ENCODE measurements at regions not wholly inside any gene's neighbourhood (a gene's known extent, or its start where the extent isn't known, plus 50 kb on each side); places are given as distances from the start of the nearest gene placed in this dataset.
A peak's percentile ranks its signal among the peaks of the same experiment; 100 is the strongest.

DNA sequence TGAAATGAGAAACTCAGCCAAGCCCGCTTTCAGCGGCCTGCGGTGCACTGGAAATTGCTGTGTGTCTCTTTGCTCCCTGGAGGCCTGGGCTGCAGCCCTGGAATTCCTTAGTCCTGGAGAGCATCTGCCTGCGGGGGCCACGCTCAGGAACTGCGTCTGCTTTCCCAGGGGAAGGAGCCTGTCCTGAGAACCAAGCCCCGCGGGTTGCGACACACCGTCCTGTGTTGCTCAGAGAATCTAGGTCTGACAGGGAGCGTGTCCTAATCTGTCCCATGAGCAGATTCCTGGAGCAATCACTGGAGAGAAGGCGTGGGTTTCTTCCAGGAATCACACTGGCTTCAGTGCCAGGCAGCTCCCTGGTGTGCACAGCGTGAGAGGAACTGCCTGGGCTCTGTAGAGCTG is 708.1 kb downstream of the BRD1 start:
- DNase-seq (ENCODE audit: low spot score), result peak; percentile 40

GRCh38 chr22:49118065-49118464 is 709.6 kb downstream of the BRD1 start:
- DNase-seq (ENCODE audit: low spot score), result no peak

- DNase-seq (ENCODE audit: low spot score), result no peak
These were observed 710.2 kb downstream of the BRD1 start for GRCh38 chr22:49117486-49117885.

DNA sequence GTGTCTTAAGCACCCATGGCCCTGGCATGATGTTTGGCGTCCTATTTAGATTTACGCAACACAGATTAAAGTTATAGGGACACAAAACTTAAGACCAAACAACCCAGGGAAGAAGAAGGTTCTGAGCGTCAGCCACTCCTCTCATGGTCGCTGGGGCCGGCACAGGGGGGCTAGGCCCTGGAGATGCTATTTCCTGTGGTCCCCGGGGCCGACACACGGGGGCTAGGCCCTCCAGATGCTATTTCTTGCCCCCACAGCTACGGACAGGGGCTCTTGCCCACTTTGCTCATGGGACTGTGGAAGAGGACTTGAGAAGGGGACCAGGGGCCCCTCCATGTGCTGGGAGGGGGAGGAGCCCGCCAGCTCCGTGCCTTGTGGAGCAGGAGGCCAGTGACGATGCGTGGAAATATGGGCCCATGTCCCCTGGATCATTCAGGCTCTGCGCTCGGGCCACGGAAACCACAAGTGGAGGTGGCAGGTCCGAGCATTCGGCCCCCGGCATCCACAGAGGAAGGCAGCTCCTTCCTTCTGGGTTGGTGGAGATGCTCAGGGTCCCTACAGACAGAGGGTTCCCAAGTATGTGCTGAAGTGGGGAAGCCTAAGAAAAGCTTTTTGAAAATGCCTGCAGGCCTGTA is 711.1 kb downstream of the BRD1 start:
- DNase-seq (ENCODE audit: low spot score), result no peak

- no peak for DNase-seq (ENCODE audit: low spot score)
These were observed 711.7 kb downstream of the BRD1 start for GRCh38 chr22:49116021-49116420.

- DNase-seq (ENCODE audit: low spot score), result no peak
These were observed 712.5 kb downstream of the BRD1 start for GRCh38 chr22:49115197-49115596.

- DNase-seq (ENCODE audit: low spot score), result no peak
These were observed 713.9 kb downstream of the BRD1 start for GRCh38 chr22:49113758-49114157.

GRCh38 chr22:49112661-49113626 is 714.7 kb downstream of the BRD1 start:
- DNase-seq (ENCODE audit: low spot score), result no peak

DNA sequence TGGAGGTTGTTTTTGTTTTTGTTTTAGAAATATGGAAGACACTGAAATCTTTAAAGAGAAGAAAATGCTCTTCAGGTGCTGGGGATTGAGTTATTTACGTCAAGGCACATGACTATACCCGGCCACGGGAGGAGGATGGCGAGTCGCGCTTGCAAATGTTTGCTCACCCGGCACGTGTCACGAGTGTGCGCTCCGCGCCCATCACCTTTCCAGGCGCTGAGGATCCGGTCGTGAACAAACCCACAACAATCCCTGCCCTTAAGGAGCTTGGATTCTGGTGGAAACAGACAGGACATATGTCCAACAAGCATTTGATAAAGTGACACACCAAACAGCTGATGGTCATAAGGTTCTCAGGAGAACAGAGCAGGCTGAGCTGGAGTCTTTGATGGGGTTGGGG is 715.5 kb downstream of the BRD1 start:
- DNase-seq (ENCODE audit: low spot score), result no peak

DNA sequence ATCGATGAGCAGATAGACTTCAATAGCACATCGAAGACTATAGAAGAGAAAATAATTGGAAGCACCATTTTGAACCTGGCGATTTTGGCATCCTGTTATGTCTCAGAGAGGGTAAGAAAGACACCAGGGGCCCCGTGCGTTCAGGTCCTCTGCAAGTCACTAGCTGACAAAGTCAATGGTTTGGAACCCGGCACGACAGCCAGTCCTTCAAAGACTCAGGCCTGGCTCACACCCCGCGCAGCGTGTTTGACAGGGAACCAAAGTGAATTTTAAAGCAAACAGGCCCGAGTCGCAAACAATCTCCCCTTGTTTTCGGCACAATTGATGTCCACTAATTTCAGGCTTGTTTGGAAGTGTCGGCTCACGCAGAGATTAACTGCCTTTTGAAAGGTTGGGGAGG is 716.6 kb downstream of the BRD1 start:
- DNase-seq (ENCODE audit: low spot score), result no peak

- no peak for DNase-seq (ENCODE audit: low spot score)
These were observed 718.9 kb downstream of the BRD1 start for GRCh38 chr22:49108636-49109315.

GRCh38 chr22:49107961-49108530 is 719.6 kb downstream of the BRD1 start:
- no peak for DNase-seq (ENCODE audit: low spot score)

DNA sequence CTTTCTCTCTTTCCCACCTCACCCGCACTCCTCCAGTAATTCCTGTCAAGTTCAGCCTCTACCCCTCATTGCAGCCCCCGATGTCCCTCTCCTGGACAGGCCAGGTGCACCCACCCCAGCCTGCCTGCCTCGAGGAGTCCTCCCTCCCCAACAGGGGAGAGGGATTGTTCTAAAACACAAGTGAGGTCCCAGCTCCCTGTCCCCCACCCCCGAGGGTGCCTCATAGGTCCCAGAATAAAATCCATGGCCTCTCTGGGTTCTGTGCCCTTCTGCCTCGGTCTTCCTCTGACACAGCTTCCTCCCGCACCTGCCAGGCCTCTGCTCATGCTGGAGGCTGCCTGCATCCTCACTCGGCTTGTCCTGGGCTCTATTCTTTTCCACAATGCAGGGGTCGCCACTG is 720.1 kb downstream of the BRD1 start:
- DNase-seq (ENCODE audit: low spot score), result no peak

- DNase-seq (ENCODE audit: low spot score), result no peak
These were observed 720.9 kb downstream of the BRD1 start for GRCh38 chr22:49106842-49107152.

DNA sequence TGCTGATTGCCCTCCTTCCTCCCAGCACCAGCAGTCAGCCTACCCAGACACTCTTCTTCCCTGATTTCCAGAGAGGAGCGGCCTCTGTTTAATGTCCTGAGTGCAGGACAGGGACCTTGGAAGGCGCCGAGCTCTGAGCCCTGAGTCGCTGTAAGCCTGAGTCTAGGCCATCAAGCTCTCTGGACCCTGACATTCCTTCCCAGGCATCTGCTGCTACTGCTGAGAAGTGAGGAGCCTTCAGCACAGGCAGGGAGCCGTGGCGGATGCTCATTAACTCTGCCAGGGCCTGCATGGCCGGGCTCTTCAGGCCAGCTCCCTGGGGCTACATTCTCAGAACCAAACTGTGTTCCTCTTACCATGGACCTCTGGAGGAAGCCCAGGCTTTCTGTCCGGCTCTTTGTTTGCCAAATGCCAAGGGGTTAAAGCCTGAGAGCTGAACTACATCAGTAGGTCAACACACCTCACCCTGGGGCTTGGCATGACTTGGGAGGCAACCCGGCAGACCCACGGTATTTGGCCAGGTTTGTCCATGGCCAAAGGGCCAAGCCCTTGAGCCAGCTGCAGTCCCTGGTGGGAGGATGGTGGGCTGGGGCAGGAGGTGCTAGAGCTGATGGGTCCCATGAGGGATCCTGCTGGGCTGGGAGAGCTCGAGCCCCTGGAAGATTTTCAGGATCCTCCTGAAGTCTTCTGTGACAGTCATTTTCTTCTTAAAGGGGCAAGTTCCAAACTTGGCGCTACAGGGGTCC is 721.4 kb downstream of the BRD1 start:
- no peak for DNase-seq (ENCODE audit: low spot score)

DNA sequence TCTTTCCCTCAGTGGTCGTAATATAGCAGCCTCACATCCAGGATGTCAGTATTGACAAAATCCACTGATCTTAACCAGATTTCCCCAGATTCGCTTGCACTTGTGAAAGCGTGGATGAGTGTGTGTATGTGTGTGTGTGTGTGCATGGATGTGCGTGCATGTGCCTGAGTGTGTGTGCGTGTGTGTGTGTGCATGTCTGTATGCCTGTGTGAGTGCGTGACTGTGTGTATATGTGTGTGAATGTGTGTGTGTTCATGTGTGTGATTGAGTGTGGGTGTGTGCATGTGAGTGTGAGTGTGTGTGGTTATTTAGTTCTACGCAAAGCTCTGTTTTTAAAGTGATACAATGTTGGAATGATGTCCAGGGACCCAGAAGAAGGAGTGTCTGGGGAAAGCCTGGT is 723.2 kb downstream of the BRD1 start:
- DNase-seq (ENCODE audit: low spot score), result no peak

DNA sequence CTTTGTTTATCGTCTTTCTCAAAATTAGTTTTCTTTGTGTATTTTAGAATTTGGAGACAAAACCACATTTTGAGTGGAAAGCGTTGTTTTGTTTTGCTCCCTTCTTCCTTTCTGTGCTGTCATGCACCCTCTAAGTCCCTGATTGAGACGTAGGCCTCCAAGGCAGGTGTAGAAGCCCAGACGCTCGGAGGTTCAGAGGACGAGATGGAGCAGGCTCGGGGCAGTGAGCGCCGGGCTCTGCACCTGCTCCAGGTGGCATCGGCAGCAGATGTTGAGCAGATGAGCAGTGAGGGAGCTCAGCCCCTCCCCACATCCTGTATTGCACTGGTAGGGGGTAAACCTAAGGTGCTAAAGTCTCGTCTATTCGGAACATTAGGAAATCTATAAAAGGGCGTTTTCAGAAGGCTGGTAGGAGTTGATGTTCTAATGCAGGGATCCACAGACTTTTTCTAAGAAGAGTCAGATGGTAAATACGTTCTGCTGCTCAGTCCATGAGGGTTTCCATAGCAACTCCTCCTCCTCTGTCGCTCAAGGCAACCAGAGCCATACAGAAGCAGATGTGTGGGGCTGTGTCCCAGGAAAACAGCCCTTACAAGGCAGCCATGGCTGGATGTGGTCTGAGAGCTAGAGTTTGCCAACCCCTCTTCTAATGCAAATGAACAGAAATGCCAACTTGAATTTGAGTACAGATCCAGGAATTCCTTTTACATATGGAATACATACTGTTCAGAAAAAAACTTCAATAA is 724.2 kb downstream of the BRD1 start:
- no peak for DNase-seq (ENCODE audit: low spot score)

GRCh38 chr22:49102367-49102766 is 725.3 kb downstream of the BRD1 start:
- no peak for DNase-seq (ENCODE audit: low spot score)

GRCh38 chr22:49101873-49102272 is 725.8 kb downstream of the BRD1 start:
- no peak for DNase-seq (ENCODE audit: low spot score)

DNA sequence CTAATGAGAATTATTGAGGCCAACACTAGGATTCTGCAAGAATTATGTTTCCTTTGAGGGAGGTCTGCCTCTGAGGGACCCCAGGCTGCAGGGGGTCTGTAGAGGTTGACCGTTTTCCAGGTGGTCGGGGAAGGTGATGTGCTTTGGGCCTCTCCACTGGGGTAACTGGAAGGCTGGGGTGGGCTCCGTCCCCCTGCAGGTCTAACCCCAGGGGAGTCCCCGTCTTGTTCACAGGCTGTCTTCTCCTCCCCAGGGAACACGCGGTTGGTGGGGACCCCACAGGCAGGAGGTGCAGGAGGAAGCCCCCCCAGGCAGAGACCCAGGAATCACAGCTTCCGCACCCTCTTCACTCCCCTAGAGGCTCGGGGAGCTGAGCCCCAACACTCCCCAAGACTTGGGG is 726.4 kb downstream of the BRD1 start:
- no peak for DNase-seq (ENCODE audit: low spot score)

DNA sequence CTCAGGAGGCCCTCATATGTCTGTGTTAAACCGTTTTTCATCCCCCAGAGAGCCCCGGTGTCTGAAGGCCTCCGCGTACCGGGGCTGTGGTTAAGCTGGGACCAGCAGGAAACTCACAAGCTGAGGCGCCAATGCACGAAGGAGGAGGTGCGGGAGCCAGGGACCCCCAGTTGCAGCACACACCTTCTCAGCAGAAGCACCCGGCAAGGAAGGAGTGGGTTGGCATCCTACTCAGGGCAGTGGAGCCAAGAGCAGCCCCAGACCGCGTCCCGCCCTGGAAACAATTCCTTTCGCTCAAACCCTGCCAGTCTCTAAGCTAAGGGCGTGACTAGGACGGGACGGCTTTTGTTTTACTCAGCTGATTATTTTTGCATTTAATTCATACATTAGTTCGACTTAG is 726.9 kb downstream of the BRD1 start:
- no peak for DNase-seq (ENCODE audit: low spot score)

Data from umbilical cord (tissue), 1 donor.